ENCODE measurements at regions not wholly inside any gene's neighbourhood (a gene's known extent, or its start where the extent isn't known, plus 50 kb on each side); places are given as distances from the start of the nearest gene placed in this dataset.

DNA sequence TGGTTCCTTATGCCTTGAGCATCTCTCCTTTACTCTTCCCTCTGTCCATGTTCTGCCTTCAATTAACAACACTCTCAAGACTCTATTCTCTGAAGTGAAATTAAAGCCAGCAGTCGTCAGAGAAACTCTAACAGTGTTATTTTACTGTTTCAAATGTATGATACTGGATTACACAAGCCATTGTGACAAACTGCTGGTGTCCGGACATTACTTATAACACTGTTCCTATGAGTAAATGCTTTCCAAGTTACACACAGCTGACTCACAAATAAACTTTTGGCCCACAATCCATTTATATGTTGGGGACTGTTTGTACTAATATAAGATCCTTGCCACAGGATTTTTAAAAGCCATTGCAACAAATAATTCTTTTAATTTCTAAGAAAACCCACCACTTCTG, 63.2 kb upstream of the GHR start:
- no peak for DNase-seq (ENCODE audit: low spot score)

DNA sequence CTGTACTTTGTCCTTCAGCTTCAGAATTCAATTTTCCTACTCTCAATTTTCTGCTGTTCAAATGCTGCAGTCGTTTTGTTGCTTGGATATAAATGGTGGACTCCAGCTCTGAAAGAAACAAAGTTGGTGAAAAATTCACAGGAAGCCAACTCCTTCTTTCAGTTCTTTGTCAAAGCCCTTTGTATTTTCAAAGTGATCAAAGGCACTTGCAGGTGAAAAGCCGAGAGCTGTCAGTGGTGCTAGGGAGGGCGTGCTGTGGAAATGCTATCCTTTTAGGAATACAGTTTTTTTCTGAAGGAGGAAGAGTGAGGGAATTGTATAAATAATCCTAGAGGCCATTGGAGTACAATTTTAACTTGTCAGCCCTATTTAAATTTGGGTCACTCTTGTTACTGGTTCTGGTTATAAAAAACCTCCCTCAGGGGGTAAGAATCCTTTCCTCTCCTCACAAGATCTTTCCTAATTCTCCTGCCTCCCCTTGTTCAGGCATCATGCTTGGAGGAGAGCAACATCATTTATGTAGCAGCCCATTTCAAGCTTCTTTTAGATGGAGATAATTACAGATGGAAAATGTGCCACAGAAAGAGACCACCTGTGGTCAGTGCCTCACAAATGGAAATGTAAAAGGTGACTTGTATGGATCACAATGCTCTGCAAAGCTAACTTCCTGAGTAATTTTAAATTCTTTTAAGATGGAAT, 62.5 kb upstream of the GHR start:
- DNase-seq (ENCODE audit: low spot score), result no peak

DNA sequence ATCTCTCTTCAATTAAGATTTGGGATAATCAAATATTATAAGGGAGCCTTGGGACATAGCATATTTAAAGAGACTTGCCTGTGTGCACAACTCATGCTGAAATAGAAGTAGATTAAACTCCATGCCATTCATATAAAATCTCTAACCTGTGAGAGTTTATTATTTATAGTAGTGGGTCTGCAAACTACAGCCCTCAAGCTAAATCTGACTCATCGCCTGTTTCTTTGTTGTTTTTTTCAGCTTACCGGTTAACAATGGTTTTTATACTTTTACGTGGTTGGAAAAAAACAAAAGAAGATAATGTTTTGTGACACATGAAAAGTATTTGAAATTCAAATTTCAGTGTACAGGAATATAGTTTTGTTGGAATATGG, 61.9 kb upstream of the GHR start:
- DNase-seq (ENCODE audit: low spot score), result no peak

DNA sequence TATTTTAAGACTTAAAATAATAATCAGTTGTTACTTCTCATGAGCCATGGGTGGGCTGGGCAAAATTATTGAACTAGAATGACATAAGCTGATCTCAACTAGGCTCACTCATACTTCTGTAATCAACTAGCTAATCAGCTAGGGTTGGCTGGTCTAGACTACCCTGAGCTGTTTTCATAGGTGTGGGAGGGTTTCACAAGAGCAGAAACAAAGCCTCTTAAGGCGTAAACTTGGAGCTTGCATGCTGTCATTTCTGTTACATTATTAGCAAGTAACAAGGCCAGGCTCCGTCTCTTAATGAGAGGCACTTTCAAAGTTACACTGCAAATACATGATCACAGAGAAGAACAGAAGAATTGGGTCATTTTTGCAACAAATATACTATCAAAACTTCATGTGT, 57.2 kb upstream of the GHR start:
- no peak for DNase-seq (ENCODE audit: low spot score)

All from COLO829 (cell line).